ENCODE measurements at regions not wholly inside any gene's neighbourhood (a gene's known extent, or its start where the extent isn't known, plus 50 kb on each side); places are given as distances from the start of the nearest gene placed in this dataset.

DNA sequence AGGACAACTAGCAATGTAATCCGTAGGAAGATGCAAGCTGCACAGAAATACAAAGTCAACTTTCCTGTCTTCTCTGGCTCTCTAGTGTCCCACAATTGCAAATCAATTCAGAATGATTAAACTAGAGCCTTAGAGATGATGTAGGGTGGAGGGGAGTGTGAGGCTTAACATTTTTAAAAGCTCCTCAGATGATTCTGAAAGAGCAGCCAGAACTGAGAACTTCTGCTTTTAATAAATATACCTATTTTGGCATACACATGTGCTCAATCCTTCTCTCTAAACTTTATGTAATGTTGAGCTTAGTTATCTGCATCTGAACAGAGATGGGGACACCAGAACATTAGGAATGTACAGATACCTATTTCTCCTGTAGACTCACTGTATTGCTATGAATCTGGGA, 139.9 kb upstream of the APC start:
- TF ChIP-seq POLR2A (IDR thresholded peaks at IDR 0.05): no peak
- TF ChIP-seq, protein P1, sequence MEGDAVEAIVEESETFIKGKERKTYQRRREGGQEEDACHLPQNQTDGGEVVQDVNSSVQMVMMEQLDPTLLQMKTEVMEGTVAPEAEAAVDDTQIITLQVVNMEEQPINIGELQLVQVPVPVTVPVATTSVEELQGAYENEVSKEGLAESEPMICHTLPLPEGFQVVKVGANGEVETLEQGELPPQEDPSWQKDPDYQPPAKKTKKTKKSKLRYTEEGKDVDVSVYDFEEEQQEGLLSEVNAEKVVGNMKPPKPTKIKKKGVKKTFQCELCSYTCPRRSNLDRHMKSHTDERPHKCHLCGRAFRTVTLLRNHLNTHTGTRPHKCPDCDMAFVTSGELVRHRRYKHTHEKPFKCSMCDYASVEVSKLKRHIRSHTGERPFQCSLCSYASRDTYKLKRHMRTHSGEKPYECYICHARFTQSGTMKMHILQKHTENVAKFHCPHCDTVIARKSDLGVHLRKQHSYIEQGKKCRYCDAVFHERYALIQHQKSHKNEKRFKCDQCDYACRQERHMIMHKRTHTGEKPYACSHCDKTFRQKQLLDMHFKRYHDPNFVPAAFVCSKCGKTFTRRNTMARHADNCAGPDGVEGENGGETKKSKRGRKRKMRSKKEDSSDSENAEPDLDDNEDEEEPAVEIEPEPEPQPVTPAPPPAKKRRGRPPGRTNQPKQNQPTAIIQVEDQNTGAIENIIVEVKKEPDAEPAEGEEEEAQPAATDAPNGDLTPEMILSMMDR (IDR thresholded peaks at IDR 0.05): no peak
